ENCODE measurements at regions not wholly inside any gene's neighbourhood (a gene's known extent, or its start where the extent isn't known, plus 50 kb on each side); places are given as distances from the start of the nearest gene placed in this dataset.

- peaks cover 0 to 2% (median 0%) of the 10 kb centered on the region in 6 donors for H3K9me3 Mint-ChIP-seq
Observed at GRCh38 chr5:174616036-174616435, 108.3 kb upstream of the MSX2 start.

DNA sequence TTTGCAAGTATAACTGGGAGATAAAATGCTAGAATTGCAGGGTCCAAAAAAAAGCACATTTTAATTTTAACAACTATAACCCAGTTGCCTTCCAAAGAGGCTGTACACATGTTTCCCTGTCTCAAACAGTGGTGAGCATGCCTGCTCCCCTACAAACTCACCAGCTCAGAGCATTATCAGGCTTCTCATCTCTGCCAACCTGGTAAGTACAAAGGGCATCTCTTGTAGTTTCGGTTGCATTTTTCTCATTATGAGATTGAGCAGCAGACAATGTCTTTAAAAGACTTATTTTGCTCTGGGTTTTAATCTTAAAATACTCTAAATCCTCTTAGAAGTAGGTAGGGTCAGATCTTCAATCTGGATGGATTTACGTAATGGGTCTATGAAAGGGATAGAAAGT is 107.1 kb upstream of the MSX2 start:
- Mint-ChIP-seq H3K27me3 (ENCODE audit: low read depth in 3 of 3) (peaks cover 0 to 8% (median 4%) of the 10 kb centered on the region in 3 donors), H3K27ac (no peak overlapping the region), H3K9me3 (peaks cover 0 to 2% (median 0%) of the 10 kb centered on the region in 6 donors), H3K4me3 (no peak overlapping the region), H3K4me1 (no peaks in the 10 kb centered on the region), H3K36me3 (no peaks in the 10 kb centered on the region)
- DNase-seq = no peak

More at GRCh38 chr5:174616036-174616435, 108.3 kb upstream of the MSX2 start:
- Mint-ChIP-seq H3K36me3 (no peaks in the 10 kb centered on the region), H3K4me1 (no peaks in the 10 kb centered on the region), H3K27ac (no peak overlapping the region), H3K27me3 (ENCODE audit: low read depth in 3 of 3) (peaks cover 0 to 8% (median 3%) of the 10 kb centered on the region in 3 donors), H3K4me3 (no peak overlapping the region)
- DNase-seq = no peak

DNA sequence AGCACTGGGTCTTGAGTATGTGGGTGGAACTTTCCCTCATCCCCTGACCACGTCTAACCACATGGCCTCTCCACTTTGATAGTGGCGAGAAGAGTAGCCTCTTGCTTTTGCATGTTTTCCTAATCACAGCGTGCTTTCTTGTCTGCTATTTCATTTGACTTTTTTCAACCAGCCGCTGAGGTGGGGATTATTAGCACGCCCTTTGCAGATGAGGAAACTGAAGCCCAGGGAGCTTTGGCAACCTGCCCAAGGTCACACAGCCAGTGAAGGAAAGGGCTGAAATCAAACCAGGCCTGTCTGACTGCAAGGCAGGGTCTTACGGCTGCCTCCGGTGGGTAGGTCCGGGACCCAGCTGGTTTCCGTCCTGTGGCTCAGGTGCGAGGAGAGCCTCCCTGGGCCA is 106.5 kb upstream of the MSX2 start:
- no peak overlapping the region for H3K4me3 Mint-ChIP-seq
- H3K4me1 Mint-ChIP-seq = no peaks in the 10 kb centered on the region
- H3K9me3 Mint-ChIP-seq = peaks cover 0 to 2% (median 0%) of the 10 kb centered on the region in 6 donors
- H3K36me3 Mint-ChIP-seq = no peaks in the 10 kb centered on the region
- no peak overlapping the region for H3K27ac Mint-ChIP-seq
- DNase-seq = no peak
- H3K27me3 Mint-ChIP-seq (ENCODE audit: low read depth in 3 of 3) = peaks cover 0 to 8% (median 4%) of the 10 kb centered on the region in 3 donors

DNA sequence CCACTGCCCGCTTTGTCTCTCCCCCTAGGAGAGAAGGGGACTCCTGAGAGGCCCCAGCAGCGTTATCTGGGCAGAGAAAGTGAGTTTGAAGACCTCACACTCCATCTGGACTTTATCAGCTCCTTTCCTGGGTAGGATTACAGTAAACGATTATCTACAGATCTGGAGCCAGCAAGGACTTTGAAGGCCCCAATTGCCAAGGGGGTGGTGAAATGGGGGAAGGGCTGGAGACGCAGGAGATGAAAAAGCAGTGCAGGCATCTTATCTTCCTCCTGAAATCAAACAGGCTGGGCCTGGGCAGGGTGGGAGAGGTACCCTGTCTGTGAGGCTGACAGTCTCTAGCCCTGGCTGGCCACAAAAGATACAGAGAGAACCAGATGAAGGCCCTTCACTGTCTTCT is 105.8 kb upstream of the MSX2 start:
- Mint-ChIP-seq H3K27ac (no peak overlapping the region), H3K4me1 (no peaks in the 10 kb centered on the region), H3K36me3 (no peaks in the 10 kb centered on the region), H3K27me3 (ENCODE audit: low read depth in 3 of 3) (peaks cover 0 to 8% (median 4%) of the 10 kb centered on the region in 3 donors), H3K4me3 (no peak overlapping the region), H3K9me3 (peaks cover 0 to 2% (median 0%) of the 10 kb centered on the region in 6 donors)
- no peak for DNase-seq

GRCh38 chr5:174622067-174622466 is 102.3 kb upstream of the MSX2 start:
- H3K36me3 Mint-ChIP-seq = no peaks in the 10 kb centered on the region
- DNase-seq = no peak
- no peaks in the 10 kb centered on the region for H3K4me1 Mint-ChIP-seq
- no peak overlapping the region for H3K4me3 Mint-ChIP-seq
- peaks cover 0 to 5% (median 4%) of the 10 kb centered on the region in 3 donors for H3K27me3 Mint-ChIP-seq (ENCODE audit: low read depth in 3 of 3)
- no peak overlapping the region for H3K27ac Mint-ChIP-seq
- H3K9me3 Mint-ChIP-seq = peaks cover 0 to 4% (median 0%) of the 10 kb centered on the region in 6 donors

GRCh38 chr5:174623018-174623417 is 101.4 kb upstream of the MSX2 start:
- H3K27ac Mint-ChIP-seq = no peak overlapping the region
- H3K9me3 Mint-ChIP-seq = peaks cover 0 to 4% (median 0%) of the 10 kb centered on the region in 6 donors
- peaks cover 0 to 5% (median 4%) of the 10 kb centered on the region in 3 donors for H3K27me3 Mint-ChIP-seq (ENCODE audit: low read depth in 3 of 3)
- no peak for DNase-seq
- H3K4me1 Mint-ChIP-seq = no peaks in the 10 kb centered on the region
- H3K4me3 Mint-ChIP-seq = no peak overlapping the region
- H3K36me3 Mint-ChIP-seq = no peaks in the 10 kb centered on the region

- Mint-ChIP-seq H3K27ac (no peak overlapping the region), H3K4me1 (no peaks in the 10 kb centered on the region)
- no peak for DNase-seq
Observed at GRCh38 chr5:174623433-174624019, 100.9 kb upstream of the MSX2 start.

GRCh38 chr5:174624733-174625522 is 99.5 kb upstream of the MSX2 start:
- H3K9me3 Mint-ChIP-seq = peaks cover 0 to 2% (median 0%) of the 10 kb centered on the region in 6 donors
- no peaks in the 10 kb centered on the region for H3K4me1 Mint-ChIP-seq
- no peak for DNase-seq
- H3K36me3 Mint-ChIP-seq = no peaks in the 10 kb centered on the region
- no peak overlapping the region for H3K27ac Mint-ChIP-seq
- H3K4me3 Mint-ChIP-seq = no peak overlapping the region
- H3K27me3 Mint-ChIP-seq (ENCODE audit: low read depth in 3 of 3) = peaks cover 0 to 3% (median 1%) of the 10 kb centered on the region in 3 donors

More at GRCh38 chr5:174623433-174624019, 100.9 kb upstream of the MSX2 start:
- no peaks in the 10 kb centered on the region for H3K36me3 Mint-ChIP-seq
- no peak overlapping the region for H3K4me3 Mint-ChIP-seq
- H3K27me3 Mint-ChIP-seq (ENCODE audit: low read depth in 3 of 3) = peaks cover 0 to 5% (median 4%) of the 10 kb centered on the region in 3 donors
- peaks cover 0 to 3% (median 0%) of the 10 kb centered on the region in 6 donors for H3K9me3 Mint-ChIP-seq

DNA sequence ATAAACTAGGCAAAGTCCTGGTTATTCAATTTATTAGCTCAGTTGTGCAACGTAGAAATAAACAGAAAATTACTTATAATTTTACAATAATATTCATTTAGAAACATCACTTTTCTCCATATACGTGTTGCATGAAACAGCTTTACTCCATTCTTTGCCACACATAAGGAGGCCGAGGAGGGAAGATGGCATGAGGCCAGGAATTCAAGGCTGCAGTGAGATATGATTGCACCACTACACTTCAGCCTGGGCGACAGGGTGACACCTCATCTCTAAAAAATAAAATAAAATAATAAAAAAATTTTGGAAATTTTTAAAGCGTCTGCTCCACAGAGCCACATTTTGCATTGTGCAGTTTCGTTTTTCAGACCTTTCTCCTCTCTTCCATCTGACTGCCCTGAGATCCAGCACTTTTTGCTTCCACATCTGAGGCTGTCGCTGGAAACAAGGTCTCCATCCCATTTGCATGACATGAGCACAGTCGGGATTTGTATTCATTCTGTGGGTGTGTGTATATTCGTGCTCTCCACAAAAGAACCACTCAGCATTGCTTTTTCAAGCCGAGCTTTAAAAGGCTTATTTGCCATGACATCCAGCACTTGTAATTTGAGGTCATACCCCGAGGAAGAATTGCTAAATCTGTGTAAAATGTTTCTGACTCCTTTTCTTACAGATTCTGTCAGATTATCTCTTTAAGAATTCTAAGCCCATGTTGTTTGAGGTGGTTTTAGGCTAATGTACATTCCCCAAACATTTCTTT is 98.6 kb upstream of the MSX2 start:
- H3K4me3 Mint-ChIP-seq = no peak overlapping the region
- peaks cover 0 to 2% (median 0%) of the 10 kb centered on the region in 6 donors for H3K9me3 Mint-ChIP-seq
- DNase-seq = no peak
- H3K36me3 Mint-ChIP-seq = no peaks in the 10 kb centered on the region
- H3K27me3 Mint-ChIP-seq (ENCODE audit: low read depth in 3 of 3) = peaks cover 0 to 1% (median 0%) of the 10 kb centered on the region in 3 donors
- H3K27ac Mint-ChIP-seq = no peak overlapping the region
- H3K4me1 Mint-ChIP-seq = no peaks in the 10 kb centered on the region

DNA sequence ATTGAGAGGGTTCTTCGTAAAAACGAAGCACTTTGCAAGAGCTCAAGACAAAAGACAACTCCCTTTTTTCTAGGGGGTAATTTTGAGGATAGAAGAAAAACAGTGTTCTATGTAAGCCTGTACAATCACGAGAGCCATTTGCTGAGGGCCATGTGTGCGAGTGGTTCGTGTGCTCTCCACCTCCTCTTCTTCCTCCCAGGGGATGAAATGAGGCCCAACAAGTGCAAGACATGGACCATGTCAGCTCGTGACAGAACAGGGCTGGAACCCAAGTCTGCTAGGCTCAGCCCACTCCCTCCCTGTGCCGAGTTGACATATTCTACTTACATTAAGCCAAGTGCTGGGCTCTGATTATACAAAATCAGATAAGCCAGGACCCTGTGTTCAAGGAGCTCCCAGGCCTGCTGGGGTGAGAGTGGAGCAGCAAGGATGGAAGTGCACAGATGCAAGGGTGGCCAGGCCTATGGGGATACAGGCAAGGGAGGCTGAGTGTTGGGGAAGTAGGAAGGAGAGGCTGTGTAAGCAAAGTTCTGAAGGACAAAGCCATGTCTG is 97.9 kb upstream of the MSX2 start:
- Mint-ChIP-seq H3K27me3 (ENCODE audit: low read depth in 3 of 3) (peaks cover 0 to 1% (median 0%) of the 10 kb centered on the region in 3 donors), H3K27ac (no peak overlapping the region), H3K9me3 (peaks cover 0 to 2% (median 0%) of the 10 kb centered on the region in 6 donors), H3K36me3 (no peaks in the 10 kb centered on the region), H3K4me3 (no peak overlapping the region), H3K4me1 (no peaks in the 10 kb centered on the region)
- DNase-seq = no peak

DNA sequence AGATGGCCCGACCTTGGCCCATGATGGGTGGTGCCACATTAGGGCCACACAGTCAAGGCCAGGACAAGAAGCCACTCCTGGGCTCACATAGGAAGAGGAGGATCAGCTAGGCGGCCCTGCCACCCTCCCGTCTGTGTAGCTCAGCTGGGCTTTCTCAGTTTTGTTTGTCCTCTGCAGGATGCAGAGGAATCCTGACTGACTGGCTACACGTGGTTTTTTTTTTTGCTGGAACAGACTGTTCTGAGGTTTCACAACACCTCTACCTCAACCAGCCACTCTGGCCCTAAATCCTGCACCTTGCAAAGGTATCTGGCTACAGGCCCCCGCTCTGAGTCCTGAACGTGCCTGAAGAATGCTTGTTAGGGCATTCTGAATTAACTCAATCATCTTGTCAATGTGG is 88.3 kb upstream of the MSX2 start:
- no peaks in the 10 kb centered on the region for H3K9me3 Mint-ChIP-seq
- H3K4me3 Mint-ChIP-seq = no peak overlapping the region
- no peaks in the 10 kb centered on the region for H3K36me3 Mint-ChIP-seq
- no peaks in the 10 kb centered on the region for H3K4me1 Mint-ChIP-seq
- DNase-seq = no peak
- peaks cover 0 to 9% (median 0%) of the 10 kb centered on the region in 3 donors for H3K27me3 Mint-ChIP-seq (ENCODE audit: low read depth in 3 of 3)
- H3K27ac Mint-ChIP-seq = no peak overlapping the region

DNA sequence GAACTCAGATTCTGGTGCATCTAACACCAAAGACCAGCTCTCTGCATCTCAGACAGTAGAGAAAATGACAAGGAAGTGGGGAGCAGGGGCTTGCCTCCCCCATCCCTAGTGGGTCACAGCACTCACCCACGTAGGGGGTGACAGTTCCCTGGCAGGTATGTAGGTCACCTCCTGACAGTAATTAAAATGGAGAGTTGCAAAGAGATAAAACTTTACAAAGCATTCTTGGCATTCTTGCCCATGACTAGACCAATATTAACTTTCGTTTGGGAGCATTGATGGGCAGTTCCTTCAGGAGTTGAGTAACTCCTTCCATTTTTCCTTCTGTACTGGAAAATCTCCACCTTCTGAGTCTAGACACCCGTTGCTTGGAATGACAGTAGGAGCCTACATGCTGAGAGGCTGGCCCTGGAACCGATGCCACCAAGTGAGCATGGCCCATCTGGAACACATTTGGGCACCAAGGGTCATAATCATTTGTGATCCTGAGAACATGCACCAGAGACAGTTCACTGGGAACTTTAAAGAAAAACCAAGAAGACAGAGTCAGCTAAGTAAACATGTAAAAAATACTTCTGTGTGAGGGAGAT is 81.5 kb upstream of the MSX2 start:
- DNase-seq = no peak
- H3K36me3 Mint-ChIP-seq = no peaks in the 10 kb centered on the region
- H3K4me3 Mint-ChIP-seq = no peak overlapping the region
- peaks cover 2 to 11% (median 5%) of the 10 kb centered on the region in 3 donors for H3K27me3 Mint-ChIP-seq (ENCODE audit: low read depth in 3 of 3)
- H3K27ac Mint-ChIP-seq = no peak overlapping the region
- H3K4me1 Mint-ChIP-seq = no peaks in the 10 kb centered on the region
- H3K9me3 Mint-ChIP-seq = peaks cover 0 to 3% (median 0%) of the 10 kb centered on the region in 6 donors

GRCh38 chr5:174644436-174644835 is 79.9 kb upstream of the MSX2 start:
- DNase-seq = no peak
- no peaks in the 10 kb centered on the region for H3K4me1 Mint-ChIP-seq
- H3K27ac Mint-ChIP-seq = no peak overlapping the region
- peaks cover 2 to 7% (median 5%) of the 10 kb centered on the region in 3 donors for H3K27me3 Mint-ChIP-seq (ENCODE audit: low read depth in 3 of 3)
- no peaks in the 10 kb centered on the region for H3K36me3 Mint-ChIP-seq
- H3K9me3 Mint-ChIP-seq = peaks cover 0 to 3% (median 0%) of the 10 kb centered on the region in 6 donors
- H3K4me3 Mint-ChIP-seq = no peak overlapping the region

Measured in immature natural killer cell (primary cell).